ENCODE measurements at regions not wholly inside any gene's neighbourhood (a gene's known extent, or its start where the extent isn't known, plus 50 kb on each side); places are given as distances from the start of the nearest gene placed in this dataset.

DNA sequence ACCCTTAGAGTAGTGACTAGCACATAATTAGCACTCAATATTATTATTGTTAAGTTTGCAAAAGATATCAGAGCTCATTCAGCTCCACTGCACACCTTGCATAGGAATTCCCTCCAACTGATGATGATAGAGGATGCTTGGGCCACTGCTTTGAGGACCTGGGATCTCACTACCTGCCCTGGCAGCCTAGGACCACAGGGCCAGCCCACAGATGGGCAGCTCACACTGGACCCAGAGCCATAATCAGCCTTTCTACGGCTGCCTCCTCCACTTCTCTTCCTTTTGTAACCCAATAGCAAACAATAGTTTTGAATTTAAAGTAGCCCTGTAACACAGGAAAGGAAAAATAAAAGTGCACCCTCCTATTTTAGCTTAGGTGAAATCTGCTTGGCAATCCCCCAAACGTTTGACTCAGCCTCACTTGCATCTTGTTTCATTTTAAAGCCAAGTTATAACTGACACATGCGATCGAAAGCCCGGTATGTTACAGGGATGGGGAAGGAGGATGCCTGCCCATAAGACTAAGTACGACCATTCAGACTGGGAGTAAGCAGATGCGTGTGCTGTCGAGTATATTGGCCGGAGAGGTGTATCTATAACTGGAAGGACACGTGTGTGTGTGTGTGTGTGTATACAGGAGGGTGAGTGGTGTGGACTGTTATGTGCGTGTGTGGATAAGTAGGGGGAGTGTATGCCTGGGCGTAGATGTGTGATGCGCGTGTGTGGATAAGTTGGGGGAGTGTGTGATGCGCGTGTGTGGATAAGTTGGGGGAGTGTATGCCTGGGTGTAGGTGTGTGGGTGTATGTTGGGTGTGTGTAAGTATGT, 65.9 kb downstream of the CPN2 start:
- TF ChIP-seq, protein P1, sequence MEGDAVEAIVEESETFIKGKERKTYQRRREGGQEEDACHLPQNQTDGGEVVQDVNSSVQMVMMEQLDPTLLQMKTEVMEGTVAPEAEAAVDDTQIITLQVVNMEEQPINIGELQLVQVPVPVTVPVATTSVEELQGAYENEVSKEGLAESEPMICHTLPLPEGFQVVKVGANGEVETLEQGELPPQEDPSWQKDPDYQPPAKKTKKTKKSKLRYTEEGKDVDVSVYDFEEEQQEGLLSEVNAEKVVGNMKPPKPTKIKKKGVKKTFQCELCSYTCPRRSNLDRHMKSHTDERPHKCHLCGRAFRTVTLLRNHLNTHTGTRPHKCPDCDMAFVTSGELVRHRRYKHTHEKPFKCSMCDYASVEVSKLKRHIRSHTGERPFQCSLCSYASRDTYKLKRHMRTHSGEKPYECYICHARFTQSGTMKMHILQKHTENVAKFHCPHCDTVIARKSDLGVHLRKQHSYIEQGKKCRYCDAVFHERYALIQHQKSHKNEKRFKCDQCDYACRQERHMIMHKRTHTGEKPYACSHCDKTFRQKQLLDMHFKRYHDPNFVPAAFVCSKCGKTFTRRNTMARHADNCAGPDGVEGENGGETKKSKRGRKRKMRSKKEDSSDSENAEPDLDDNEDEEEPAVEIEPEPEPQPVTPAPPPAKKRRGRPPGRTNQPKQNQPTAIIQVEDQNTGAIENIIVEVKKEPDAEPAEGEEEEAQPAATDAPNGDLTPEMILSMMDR (IDR thresholded peaks at IDR 0.05): no peak
- CTCF ChIA-PET: interaction anchor here (0.7 kb wide), 1 partner anchor 699 kb away, joined by 4 read pairs; no protein-coding TSS in a partner anchor
- Histone ChIP-seq H3K27ac (ENCODE audit: low read depth in 1 of 2, low read length in 2 of 2) (no peak overlapping the region), H3K36me3 (ENCODE audit: insufficient read depth, low read length) (no peaks in the 10 kb centered on the region), H3K4me3 (ENCODE audit: low read length) (no peak overlapping the region), H3K27me3 (ENCODE audit: control insufficient read depth in 1 of 2, insufficient read depth in 2 of 2, low read length in 2 of 2) (peaks cover 0 to 4% of the 10 kb centered on the region in 2 experiments), H3K4me1 (ENCODE audit: insufficient read depth, low read length) (no peaks in the 10 kb centered on the region), H3K9me3 (ENCODE audit: control insufficient read depth in 1 of 2, insufficient read depth in 1 of 2, low read length in 2 of 2) (no peaks in the 10 kb centered on the region)
- Mint-ChIP-seq H3K36me3 (ENCODE audit: low read depth) (no peaks in the 10 kb centered on the region), H3K27ac (no peak overlapping the region), H3K27me3 (peaks cover 5% of the 10 kb centered on the region), H3K4me3 (no peak overlapping the region), H3K9me3 (no peaks in the 10 kb centered on the region), H3K4me1 (ENCODE audit: low read depth) (no peaks in the 10 kb centered on the region)
- POLR2A ChIA-PET: interaction anchor here (0.6 kb wide), 1 partner anchor 11 kb away, joined by 3 read pairs; no protein-coding TSS in a partner anchor
- ATAC-seq (ENCODE audit: poor library complexity) (no peak), DNase-seq (peak in 1 of 14 experiments; percentile 8)
- intact Hi-C loops (cut with DNase I, micrococcal nuclease): no loop called here

DNA sequence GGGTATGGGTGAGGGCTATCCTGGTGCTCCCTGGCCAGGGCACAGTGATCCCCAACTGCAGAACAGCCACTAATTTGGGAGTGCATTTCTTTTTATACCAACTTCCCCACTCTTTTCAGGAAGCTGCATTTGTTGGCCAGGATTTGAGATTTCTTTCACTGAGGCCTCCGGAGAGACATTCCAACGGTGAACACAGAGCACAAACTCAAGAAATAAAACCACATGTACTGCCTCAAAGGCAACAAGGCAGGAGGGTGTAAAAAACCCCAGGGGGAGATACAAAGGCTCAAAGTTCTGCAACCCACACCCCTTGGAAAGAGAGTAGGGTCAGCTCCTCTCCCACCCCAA, 65.3 kb downstream of the CPN2 start:
- Histone ChIP-seq H3K27ac (ENCODE audit: low read depth in 1 of 2, low read length in 2 of 2) (no peak overlapping the region), H3K4me3 (ENCODE audit: low read length) (no peak overlapping the region), H3K9me3 (ENCODE audit: control insufficient read depth in 1 of 2, insufficient read depth in 1 of 2, low read length in 2 of 2) (no peaks in the 10 kb centered on the region), H3K4me1 (ENCODE audit: insufficient read depth, low read length) (no peaks in the 10 kb centered on the region), H3K27me3 (ENCODE audit: control insufficient read depth in 1 of 2, insufficient read depth in 2 of 2, low read length in 2 of 2) (peaks cover 0 to 4% of the 10 kb centered on the region in 2 experiments), H3K36me3 (ENCODE audit: insufficient read depth, low read length) (no peaks in the 10 kb centered on the region)
- Mint-ChIP-seq H3K27me3 (peaks cover 5% of the 10 kb centered on the region), H3K36me3 (ENCODE audit: low read depth) (no peaks in the 10 kb centered on the region), H3K9me3 (no peaks in the 10 kb centered on the region), H3K4me3 (no peak overlapping the region), H3K4me1 (ENCODE audit: low read depth) (no peaks in the 10 kb centered on the region), H3K27ac (no peak overlapping the region)
- no peak for ATAC-seq (ENCODE audit: poor library complexity)
- no peak for DNase-seq
- POLR2A ChIA-PET: no interaction called here
- TF ChIP-seq, protein P1 (IDR thresholded peaks at IDR 0.05): no peak
- CTCF ChIA-PET: interaction anchor here (0.7 kb wide), 1 partner anchor 699 kb away, joined by 4 read pairs; no protein-coding TSS in a partner anchor
- intact Hi-C loops (cut with DNase I, micrococcal nuclease): no loop called here

DNA sequence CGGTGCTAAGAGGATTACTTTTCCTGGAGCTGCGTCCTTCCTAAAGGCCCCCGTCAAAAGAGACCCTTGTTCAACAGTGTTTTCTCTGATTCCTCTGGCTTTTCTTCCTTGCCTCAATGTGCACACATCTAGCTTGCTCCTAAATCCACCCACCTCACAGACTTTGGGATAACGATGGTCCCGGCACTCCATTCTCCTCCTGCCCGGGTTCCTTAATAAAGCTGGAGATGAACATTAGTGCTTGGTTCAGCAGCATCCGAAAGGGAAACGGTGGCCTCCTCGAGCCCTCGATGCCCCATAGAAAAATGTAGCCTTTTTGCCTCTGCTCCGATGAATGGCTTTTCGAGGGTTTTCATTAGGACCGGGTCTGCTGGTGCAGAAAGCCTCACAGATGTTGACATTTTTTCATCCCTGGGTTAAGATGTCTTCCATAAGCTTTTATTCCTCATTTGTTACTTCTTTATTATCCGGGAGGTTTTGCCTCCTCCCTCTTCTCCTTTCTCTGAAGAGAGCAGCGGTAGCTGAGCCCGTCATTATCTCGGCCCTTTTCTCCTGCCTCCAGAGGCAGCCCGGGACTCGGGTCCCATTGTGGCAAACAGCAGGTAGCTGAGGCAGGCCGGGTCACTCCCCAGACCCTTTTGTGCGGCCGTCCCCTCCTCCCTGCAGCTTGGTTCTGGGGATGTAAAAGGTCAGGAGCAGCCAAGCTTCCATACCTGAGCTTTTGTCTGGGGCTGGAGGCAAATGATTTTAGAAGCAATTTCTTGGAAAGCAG, 64.6 kb downstream of the CPN2 start:
- ATAC-seq (ENCODE audit: poor library complexity) (no peak), DNase-seq (peak in 1 of 14 experiments; percentile 2)
- ChIA-PET POLR2A (no interaction called here), CTCF (no interaction called here)
- Histone ChIP-seq H3K4me3 (ENCODE audit: low read length) (no peak overlapping the region), H3K27ac (ENCODE audit: low read depth in 1 of 2, low read length in 2 of 2) (no peak overlapping the region), H3K4me1 (ENCODE audit: insufficient read depth, low read length) (no peaks in the 10 kb centered on the region), H3K36me3 (ENCODE audit: insufficient read depth, low read length) (no peaks in the 10 kb centered on the region), H3K27me3 (ENCODE audit: control insufficient read depth in 1 of 2, insufficient read depth in 2 of 2, low read length in 2 of 2) (peaks cover 0 to 4% of the 10 kb centered on the region in 2 experiments), H3K9me3 (ENCODE audit: control insufficient read depth in 1 of 2, insufficient read depth in 1 of 2, low read length in 2 of 2) (no peaks in the 10 kb centered on the region)
- TF ChIP-seq, protein P1 (IDR thresholded peaks at IDR 0.05): no peak
- Mint-ChIP-seq H3K36me3 (ENCODE audit: low read depth) (no peaks in the 10 kb centered on the region), H3K27ac (no peak overlapping the region), H3K27me3 (peaks cover 5% of the 10 kb centered on the region), H3K4me3 (no peak overlapping the region), H3K4me1 (ENCODE audit: low read depth) (no peaks in the 10 kb centered on the region), H3K9me3 (no peaks in the 10 kb centered on the region)
- intact Hi-C loops (cut with DNase I, micrococcal nuclease): no loop called here
